SK-N-SH (cell line): ENCODE measurements at regions not wholly inside any gene's neighbourhood (a gene's known extent, or its start where the extent isn't known, plus 50 kb on each side); places are given as distances from the start of the nearest gene placed in this dataset.

Experiments used
- CTCF ChIA-PET: fragments of 300-600, 350-600 bp; formaldehyde crosslinking; extraction: SDS; loops from one replicate; lab custom pipeline; 2021; lab: Yijun Ruan, JAX
- POLR2A ChIA-PET: fragments of 350-600 bp; sonication (Branson Sonifier 250); formaldehyde crosslinking; extraction: SDS; loops from one replicate; lab custom pipeline; 2020; ENCODE audit warnings: antibody characterized with exemption, inconsistent platforms; lab: Yijun Ruan, JAX
- DNase-seq: peaks from one replicate; pipeline ENCODE4 v3.0.0; 2012
- H2AFZ ChIP-seq: fragments of 200-600 bp; sonication (generic); 2 replicates; pipeline ENCODE4 v1.8.1; 2016; ENCODE audit warnings: antibody characterized with exemption, mild to moderate bottlenecking, low read depth
- H3F3A ChIP-seq: fragments of 200-600 bp; sonication (generic); replicated peaks from 2 replicates; pipeline ENCODE3; 2016; ENCODE audit warnings: antibody characterized with exemption, mild to moderate bottlenecking; ENCODE audit not compliant: insufficient read depth
- H3K27ac ChIP-seq, 2 experiments: fragments of 200-500 bp in 1 of 2; fragments of 200-600 bp in 1 of 2; sonication (Bioruptor generic) in 1 of 2; sonication (generic), shearing (Covaris generic) in 1 of 2; 2 replicates each; pipeline versions ENCODE4 v1.5.1 to v1.6.1; 2014 to 2016; ENCODE audit warnings: low read depth in 2 of 2, inconsistent platforms in 1 of 2, low read length in 1 of 2, mild to moderate bottlenecking in 1 of 2, mixed read lengths in 1 of 2
- H3K27me3 ChIP-seq: fragments of 200-600 bp; sonication (generic), shearing (Covaris generic); 2 replicates; pipeline ENCODE4 v1.6.1; 2016; ENCODE audit warnings: mixed run types; ENCODE audit not compliant: insufficient read depth
- H3K36me3 ChIP-seq, 2 experiments: fragments of 200-500 bp in 1 of 2; fragments of 200-600 bp in 1 of 2; sonication (Bioruptor generic) in 1 of 2; sonication (generic) in 1 of 2; replicated peaks in 1 of 2; 2 replicates each; pipeline versions ENCODE3 to v1.5.1; 2014 to 2016; ENCODE audit warnings: low read length in 1 of 2, mild to moderate bottlenecking in 1 of 2; ENCODE audit not compliant: insufficient read depth in 2 of 2, control insufficient read depth in 1 of 2
- H3K4me1 ChIP-seq, 2 experiments: fragments of 200-500 bp in 1 of 2; fragments of 200-600 bp in 1 of 2; sonication (Bioruptor generic) in 1 of 2; sonication (generic), shearing (Covaris generic) in 1 of 2; 2 replicates each; pipeline versions ENCODE4 v1.5.1 to v1.6.1; 2014 to 2016; ENCODE audit warnings: low read depth in 1 of 2, low read length in 1 of 2, mixed run types in 1 of 2; ENCODE audit not compliant: insufficient read depth in 2 of 2, control insufficient read depth in 1 of 2
- H3K4me2 ChIP-seq: fragments of 200-600 bp; sonication (generic), shearing (Covaris generic); 2 replicates; pipeline ENCODE4 v1.6.1; 2017; ENCODE audit warnings: mixed run types
- H3K4me3 ChIP-seq, 2 experiments: fragments of 200-500 bp in 1 of 2; fragments of 200-600 bp in 1 of 2; sonication (Bioruptor generic) in 1 of 2; sonication (generic), shearing (Covaris generic) in 1 of 2; 2 replicates each; pipeline versions ENCODE4 v1.5.1 to v1.8.1; 2014 to 2016; ENCODE audit warnings: low read depth in 2 of 2, inconsistent platforms in 1 of 2, low read length in 1 of 2, mild to moderate bottlenecking in 1 of 2, mixed read lengths in 1 of 2, moderate library complexity in 1 of 2
- H3K79me2 ChIP-seq: fragments of 200-600 bp; sonication (generic); 2 replicates; pipeline ENCODE4 v1.8.1; 2017; ENCODE audit warnings: mild to moderate bottlenecking; ENCODE audit not compliant: insufficient read depth
- H3K9ac ChIP-seq: fragments of 200-600 bp; sonication (generic); 2 replicates; pipeline ENCODE4 v1.6.1; 2017; ENCODE audit warnings: mixed run types
- H3K9me2 ChIP-seq: fragments of 200-600 bp; sonication (generic); 2 replicates; pipeline ENCODE4 v1.6.1; 2017; ENCODE audit warnings: mixed run types
- H3K9me3 ChIP-seq: fragments of 200-600 bp; sonication (generic); 2 replicates; pipeline ENCODE4 v1.6.1; 2017; ENCODE audit warnings: mixed run types, mild to moderate bottlenecking, moderate library complexity
- H4K20me1 ChIP-seq: fragments of 200-600 bp; sonication (generic); 2 replicates; pipeline ENCODE4 v1.6.1; 2017; ENCODE audit warnings: mild to moderate bottlenecking, mixed run types; ENCODE audit not compliant: insufficient read depth
- ELF1 ChIP-seq: IDR thresholded peaks from 2 replicates; pipeline ENCODE4 v1.4.0; 2012
- FOXJ3 ChIP-seq: sonication (generic); formaldehyde crosslinking; IDR thresholded peaks from 2 replicates; pipeline ENCODE4 v1.5.1; 2020; ENCODE audit warnings: mild to moderate bottlenecking, missing genetic modification reagents
- GATA2 ChIP-seq: sonication (generic); formaldehyde crosslinking; IDR thresholded peaks from 2 replicates; pipeline ENCODE4 v1.5.0; 2020; ENCODE audit warnings: mild to moderate bottlenecking, missing genetic modification reagents
- NFIC ChIP-seq: IDR thresholded peaks from 2 replicates; pipeline ENCODE4 v1.4.0; 2012; ENCODE audit warnings: borderline replicate concordance
- POLR2AphosphoS5 ChIP-seq: IDR thresholded peaks from 2 replicates; pipeline ENCODE4 v1.6.1; 2012; ENCODE audit warnings: low read depth, low read length
- RAD21 ChIP-seq: IDR thresholded peaks from 2 replicates; pipeline ENCODE4 v1.6.1; 2012; ENCODE audit warnings: mild to moderate bottlenecking, low read length
- REST ChIP-seq: IDR thresholded peaks from 2 replicates; pipeline ENCODE4 v1.6.1; 2012; ENCODE audit warnings: mild to moderate bottlenecking, low read depth, low read length, moderate library complexity
- RFX5 ChIP-seq: IDR thresholded peaks from 2 replicates; pipeline ENCODE4 v1.6.1; 2012; ENCODE audit warnings: mild to moderate bottlenecking, improper control_type of control experiment, low read length
- RXRA ChIP-seq: IDR thresholded peaks from 2 replicates; pipeline ENCODE4 v1.4.0; 2012; ENCODE audit warnings: low read depth, mild to moderate bottlenecking, borderline replicate concordance
- TCF12 ChIP-seq: IDR thresholded peaks from 2 replicates; pipeline ENCODE4 v1.4.0; 2012
- WGBS: methylation state at CpG from one replicate; pipeline ENCODE4 v1.1.6; 2017; ENCODE audit warnings: low lambda C conversion rate; 5-methylcytosine and 5-hydroxymethylcytosine counted together

GRCh38 chr11:123371506-123372297 is 58.4 kb upstream of the GRAMD1B start:
- ChIA-PET POLR2A (no interaction called here), CTCF (interaction anchor here (0.5 to 1.2 kb wide), 2 partner anchors 71 to 106 kb away, joined by 3 to 4 read pairs; no protein-coding TSS in a partner anchor)
- H3F3A ChIP-seq, result no peaks in the 10 kb centered on the region
- H3K9ac ChIP-seq, result no peak overlapping the region
- no peak overlapping the region for H3K4me2 ChIP-seq
- TF ChIP-seq TCF12, result no peak
- no peak for TF ChIP-seq REST
- peak; percentile 36; the same call in 1 of the 2 replicates for TF ChIP-seq GATA2
- TF ChIP-seq RFX5, result peak; percentile 51; the same call in 1 of the 2 replicates
- TF ChIP-seq NFIC, result no peak
- DNase-seq, result no peak
- H3K9me3 ChIP-seq, result no peaks in the 10 kb centered on the region
- H3K27ac ChIP-seq, result peak overlapping the region in 1 of 2 experiments; percentile 60; a peak in 2 of 4 replicates
- 18% methylated on average over 3 of the region's 3 CpGs for WGBS
- H3K36me3 ChIP-seq, result no peaks in the 10 kb centered on the region
- H3K4me3 ChIP-seq, result no peak overlapping the region
- H4K20me1 ChIP-seq, result no peaks in the 10 kb centered on the region
- H3K4me1 ChIP-seq, result peaks cover 0 to 14% of the 10 kb centered on the region in 2 experiments; a peak in 2 of 4 replicates
- no peaks in the 10 kb centered on the region; the same call in 1 of the 2 replicates for H3K27me3 ChIP-seq
- H3K79me2 ChIP-seq, result no peaks in the 10 kb centered on the region
- H3K9me2 ChIP-seq, result no peaks in the 10 kb centered on the region
- H2AFZ ChIP-seq, result no peak overlapping the region

GRCh38 chr11:123366924-123367323 is 63.1 kb upstream of the GRAMD1B start:
- no peak overlapping the region for H3K4me2 ChIP-seq
- 71% methylated on average over 6 of the region's 6 CpGs for WGBS
- CTCF ChIA-PET, result no interaction called here
- no peak overlapping the region for H3K9ac ChIP-seq
- no peak overlapping the region for H3K27ac ChIP-seq
- POLR2A ChIA-PET, result no interaction called here
- H3K4me1 ChIP-seq, result peaks cover 0 to 10% of the 10 kb centered on the region in 2 experiments; a peak in 2 of 4 replicates
- peaks cover 4% of the 10 kb centered on the region; the same call in 1 of the 2 replicates for H3K27me3 ChIP-seq
- TF ChIP-seq ELF1 (no peak), RXRA (no peak), RAD21 (no peak), POLR2AphosphoS5 (no peak), FOXJ3 (CRISPR knock-in tag) (no peak)
- TF ChIP-seq, all 33 proteins: peak for 0
- no peak for DNase-seq
- no peak overlapping the region for H3K4me3 ChIP-seq
- H3K9me3 ChIP-seq, result no peaks in the 10 kb centered on the region
- H3K79me2 ChIP-seq, result no peaks in the 10 kb centered on the region
- H3K9me2 ChIP-seq, result no peaks in the 10 kb centered on the region
- H3F3A ChIP-seq, result no peaks in the 10 kb centered on the region
- no peak overlapping the region for H2AFZ ChIP-seq
- no peaks in the 10 kb centered on the region for H3K36me3 ChIP-seq
- no peaks in the 10 kb centered on the region for H4K20me1 ChIP-seq
